ENCODE measurements at regions not wholly inside any gene's neighbourhood (a gene's known extent, or its start where the extent isn't known, plus 50 kb on each side); places are given as distances from the start of the nearest gene placed in this dataset.

DNA sequence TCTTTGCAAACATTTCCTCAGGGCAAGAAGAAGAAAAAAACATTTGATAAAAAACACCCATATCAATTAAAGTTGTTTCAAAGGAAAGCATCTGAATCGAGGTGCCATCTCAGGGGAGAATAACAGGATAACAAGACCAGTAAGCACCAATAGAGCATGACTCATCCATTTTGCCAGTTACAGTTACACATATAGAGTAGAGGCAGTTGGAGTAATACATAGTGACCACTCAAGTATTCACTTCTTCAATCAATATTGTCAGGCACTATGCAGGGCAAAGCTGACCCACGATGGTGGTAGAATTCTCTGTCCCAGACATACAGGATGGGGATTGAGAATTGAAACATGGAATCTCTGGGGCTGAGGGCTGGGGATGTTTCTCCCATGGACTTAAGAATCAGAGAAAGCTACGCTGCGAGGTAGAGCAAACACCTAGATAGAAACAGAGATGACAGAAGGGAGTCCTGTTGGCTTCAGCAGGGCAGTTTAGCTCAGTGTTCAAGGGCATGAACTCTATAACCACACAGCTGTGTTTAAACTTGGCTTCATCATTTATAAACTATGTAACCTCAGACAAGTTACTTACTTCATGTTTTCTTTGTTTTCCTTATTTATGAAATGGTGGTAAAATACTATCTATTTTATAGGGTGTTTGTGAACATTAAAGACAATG lies 186.4 kb upstream of the NANOGP8 start:
- H3K4ac ChIP-seq (ENCODE audit: low read depth, low read length) = no peak overlapping the region
- no peaks in the 10 kb centered on the region for H3K23me2 ChIP-seq (ENCODE audit: insufficient read length, low read depth, low read length, poor library complexity, severe bottlenecking)
- H2BK12ac ChIP-seq (ENCODE audit: insufficient read length, low read depth, low read length) = no peak overlapping the region
- Mint-ChIP-seq H3K27ac (no peak overlapping the region), H3K27me3 (ENCODE audit: low read depth) (no peaks in the 10 kb centered on the region), H3K4me1 (peaks cover 0 to 3% of the 10 kb centered on the region in 2 experiments; a peak in 1 of 4 replicates), H3K9me3 (peaks cover 13 to 19% of the 10 kb centered on the region in 2 experiments; a peak in 4 of 5 replicates), H3K36me3 (ENCODE audit: insufficient read depth in 1 of 3, low read depth in 3 of 3) (peaks cover 5 to 14% (median 9%) of the 10 kb centered on the region in 3 experiments), H3K4me3 (no peak overlapping the region)
- no peaks in the 10 kb centered on the region for H3K27me3 ChIP-seq (ENCODE audit: insufficient read depth, low read length)
- no peak overlapping the region for H4K8ac ChIP-seq (replicated peaks; ENCODE audit: insufficient read length, low read depth, low read length)
- no peak overlapping the region for H2BK120ac ChIP-seq (ENCODE audit: low read depth, low read length, poor library complexity, severe bottlenecking)
- H2BK5ac ChIP-seq (ENCODE audit: insufficient read length, low read length) = no peak overlapping the region
- H4K20me1 ChIP-seq (ENCODE audit: control insufficient read depth, insufficient read depth, insufficient read length) = no peaks in the 10 kb centered on the region
- H3K4me2 ChIP-seq (ENCODE audit: insufficient read depth, insufficient read length, low read length) = no peak overlapping the region
- no peak overlapping the region for H2AFZ ChIP-seq (ENCODE audit: low read length)
- no peaks in the 10 kb centered on the region for H3K79me2 ChIP-seq (ENCODE audit: insufficient read depth, low read length)
- H3T11ph ChIP-seq (ENCODE audit: low read length) = no peak overlapping the region
- DNase-seq = no peak
- no CpG with 5 or more reads among the region's 4 CpGs for WGBS (ENCODE audit: extremely low coverage, insufficient read length, low lambda C conversion rate)
- H4K5ac ChIP-seq (ENCODE audit: insufficient read length, low read depth, low read length) = no peak overlapping the region
- H2BK20ac ChIP-seq (ENCODE audit: low read depth, low read length, poor library complexity, severe bottlenecking) = no peak overlapping the region
- no peak overlapping the region for H2AK5ac ChIP-seq (ENCODE audit: insufficient read length, low read length)
- H3K56ac ChIP-seq (ENCODE audit: insufficient read length, low read depth, low read length) = no peak overlapping the region
- no peak overlapping the region for H3K27ac ChIP-seq (ENCODE audit: insufficient read length, low read depth, low read length)
- H3K9me3 ChIP-seq (ENCODE audit: control insufficient read depth, low read depth, low read length) = no peaks in the 10 kb centered on the region
- no peak overlapping the region for H3K18ac ChIP-seq (ENCODE audit: insufficient read length, low read depth, low read length)
- no peaks in the 10 kb centered on the region for H3K4me1 ChIP-seq (ENCODE audit: insufficient read depth, low read length)
- H2BK15ac ChIP-seq (ENCODE audit: low read depth, low read length) = no peak overlapping the region
- H3K79me1 ChIP-seq (ENCODE audit: insufficient read depth, low read depth, low read length, poor library complexity, severe bottlenecking) = no peaks in the 10 kb centered on the region
- no peak overlapping the region for H3K14ac ChIP-seq (ENCODE audit: insufficient read depth, low read length)
- no peak overlapping the region for H4K91ac ChIP-seq (ENCODE audit: insufficient read length, low read depth, low read length)
- TF ChIP-seq, protein P1, sequence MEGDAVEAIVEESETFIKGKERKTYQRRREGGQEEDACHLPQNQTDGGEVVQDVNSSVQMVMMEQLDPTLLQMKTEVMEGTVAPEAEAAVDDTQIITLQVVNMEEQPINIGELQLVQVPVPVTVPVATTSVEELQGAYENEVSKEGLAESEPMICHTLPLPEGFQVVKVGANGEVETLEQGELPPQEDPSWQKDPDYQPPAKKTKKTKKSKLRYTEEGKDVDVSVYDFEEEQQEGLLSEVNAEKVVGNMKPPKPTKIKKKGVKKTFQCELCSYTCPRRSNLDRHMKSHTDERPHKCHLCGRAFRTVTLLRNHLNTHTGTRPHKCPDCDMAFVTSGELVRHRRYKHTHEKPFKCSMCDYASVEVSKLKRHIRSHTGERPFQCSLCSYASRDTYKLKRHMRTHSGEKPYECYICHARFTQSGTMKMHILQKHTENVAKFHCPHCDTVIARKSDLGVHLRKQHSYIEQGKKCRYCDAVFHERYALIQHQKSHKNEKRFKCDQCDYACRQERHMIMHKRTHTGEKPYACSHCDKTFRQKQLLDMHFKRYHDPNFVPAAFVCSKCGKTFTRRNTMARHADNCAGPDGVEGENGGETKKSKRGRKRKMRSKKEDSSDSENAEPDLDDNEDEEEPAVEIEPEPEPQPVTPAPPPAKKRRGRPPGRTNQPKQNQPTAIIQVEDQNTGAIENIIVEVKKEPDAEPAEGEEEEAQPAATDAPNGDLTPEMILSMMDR (conservative IDR thresholded peaks at IDR 0.05) = no peak
- peak overlapping the region; percentile 23 for H3K9ac ChIP-seq (ENCODE audit: extremely low read depth, insufficient read length, low read length)
- no peak overlapping the region for H3K23ac ChIP-seq (ENCODE audit: insufficient read length, low read depth, low read length)
